Endothelial cell of hepatic sinusoid (primary cell): ENCODE measurements at regions not wholly inside any gene's neighbourhood (a gene's known extent, or its start where the extent isn't known, plus 50 kb on each side); places are given as distances from the start of the nearest gene placed in this dataset.
"Not testable (repeated sequence)": the region's sequence is repeated elsewhere in the genome, so short reads cannot be mapped to it uniquely, and the experiment has no call there.

Source experiments
- in situ Hi-C: cut with HindIII; loops from 2 replicates; pipeline ENCODE4 v1.10.0; 2017; ENCODE audit warnings: low sequenced_read_pairs

DNA sequence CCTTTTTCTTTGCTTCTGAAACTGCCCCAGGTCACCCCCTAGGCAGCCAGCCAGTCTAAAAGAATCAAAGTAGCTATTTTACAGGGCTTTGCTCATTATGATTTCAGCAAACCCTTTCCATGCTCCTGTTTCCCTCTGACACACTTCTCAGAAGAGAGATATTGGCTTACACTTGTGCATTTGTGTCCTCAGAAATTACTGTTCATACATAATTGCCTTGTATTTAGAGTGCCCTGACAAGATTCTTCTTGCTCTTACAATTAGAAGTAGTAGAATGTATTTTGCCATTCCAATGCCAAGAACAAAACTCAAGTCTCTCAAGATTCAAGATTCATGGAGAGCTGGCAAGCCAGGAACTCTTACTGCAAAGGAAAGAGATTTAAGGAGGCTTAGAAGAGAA lies 531.0 kb upstream of the ZFP42 start:
- in situ Hi-C loops = no loop called here

DNA sequence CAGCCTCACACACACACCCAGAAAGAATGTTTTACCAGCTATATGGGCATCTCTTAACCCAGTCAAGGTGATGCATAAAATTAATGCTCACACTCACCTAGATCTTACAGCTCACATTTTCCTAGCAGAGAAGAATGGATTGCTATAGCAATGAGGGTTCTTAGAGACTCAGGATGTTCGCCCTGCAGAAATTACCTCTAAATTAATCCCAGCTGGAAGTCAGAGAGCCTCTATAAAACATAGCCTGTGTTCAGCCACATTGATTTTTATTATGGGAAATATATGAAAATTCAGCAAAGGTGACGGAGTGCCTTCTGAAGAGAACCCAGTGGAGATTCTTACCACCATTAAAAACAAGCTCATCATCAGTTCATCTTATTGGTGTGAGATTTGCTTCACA lies 528.3 kb upstream of the ZFP42 start:
- in situ Hi-C loops = no loop called here

GRCh38 chr4:187469627-187470026 lies 525.9 kb upstream of the ZFP42 start:
- in situ Hi-C loops = loop anchor here (5.0 kb wide), 1 partner anchor 37 kb away; no protein-coding TSS in a partner anchor

GRCh38 chr4:187470061-187470460 lies 525.5 kb upstream of the ZFP42 start:
- in situ Hi-C loops = loop anchor here (5.0 kb wide), 1 partner anchor 38 kb away; no protein-coding TSS in a partner anchor

DNA sequence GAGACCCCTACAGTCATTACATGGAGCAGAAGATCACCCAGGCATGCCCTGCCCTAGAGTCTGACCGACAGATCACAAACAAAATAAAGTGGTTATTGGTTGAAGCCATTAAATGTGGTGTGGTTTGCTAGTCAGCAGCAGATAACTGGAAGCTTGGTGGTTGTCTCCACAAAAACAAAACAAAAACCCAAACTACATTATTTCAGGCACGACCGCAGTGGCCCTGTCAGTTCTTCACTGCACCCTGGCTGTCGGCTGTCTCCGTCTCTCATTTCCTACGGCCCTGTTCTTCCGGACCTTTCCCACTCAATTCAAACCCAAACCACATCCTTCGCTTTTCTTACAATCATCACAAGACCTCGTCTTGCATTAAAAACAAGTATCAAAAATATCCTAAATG lies 521.3 kb upstream of the ZFP42 start:
- in situ Hi-C loops = loop anchor here (5.0 kb wide), 1 partner anchor 42 kb away; no protein-coding TSS in a partner anchor

- in situ Hi-C loops = no loop called here
Measured at GRCh38 chr4:187475901-187476300, 519.7 kb upstream of the ZFP42 start.

DNA sequence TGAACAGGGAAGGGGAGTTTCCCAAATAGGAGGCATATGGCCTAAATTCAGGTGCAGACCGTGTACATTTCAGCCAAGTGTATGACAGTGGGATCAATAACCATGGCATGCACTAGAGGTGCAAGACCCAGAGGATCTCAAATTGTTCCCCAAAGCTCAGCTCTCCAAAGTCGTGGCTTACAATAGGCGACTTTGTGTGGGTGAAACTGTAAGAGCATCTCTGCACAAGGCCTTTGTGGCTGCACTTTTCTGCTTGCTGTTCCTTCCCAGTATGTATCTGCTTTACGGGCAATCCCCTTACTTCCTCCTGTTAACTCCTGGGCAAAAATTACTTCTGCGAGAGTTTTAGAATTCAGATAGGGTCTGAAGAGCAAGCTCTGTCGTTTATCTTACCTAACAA lies 518.3 kb upstream of the ZFP42 start:
- in situ Hi-C loops = no loop called here

- in situ Hi-C loops = no loop called here
Measured at GRCh38 chr4:187478292-187479140, 517.1 kb upstream of the ZFP42 start.

DNA sequence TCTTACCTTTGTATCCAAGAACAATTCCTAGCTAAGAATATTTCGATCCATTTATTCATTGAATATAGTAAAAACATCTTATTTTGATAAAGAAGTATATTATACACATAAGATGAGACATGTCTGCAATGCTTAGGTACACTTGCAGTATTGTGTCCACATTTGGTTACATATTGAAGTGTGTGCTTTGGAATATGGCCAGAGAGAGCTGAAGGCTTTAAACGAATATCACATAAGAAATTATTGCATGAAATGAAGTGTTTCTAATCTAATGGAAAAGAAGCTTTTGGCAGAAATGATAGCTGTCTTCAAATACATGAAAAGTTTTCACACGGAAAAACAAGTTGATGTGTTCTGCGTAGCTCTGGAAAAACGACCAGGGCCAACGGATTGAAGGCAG lies 516.1 kb upstream of the ZFP42 start:
- in situ Hi-C loops = no loop called here

GRCh38 chr4:187480146-187481145 lies 515.1 kb upstream of the ZFP42 start:
- in situ Hi-C loops = no loop called here

- in situ Hi-C loops = no loop called here
Measured at GRCh38 chr4:187484186-187484585, 511.4 kb upstream of the ZFP42 start.

DNA sequence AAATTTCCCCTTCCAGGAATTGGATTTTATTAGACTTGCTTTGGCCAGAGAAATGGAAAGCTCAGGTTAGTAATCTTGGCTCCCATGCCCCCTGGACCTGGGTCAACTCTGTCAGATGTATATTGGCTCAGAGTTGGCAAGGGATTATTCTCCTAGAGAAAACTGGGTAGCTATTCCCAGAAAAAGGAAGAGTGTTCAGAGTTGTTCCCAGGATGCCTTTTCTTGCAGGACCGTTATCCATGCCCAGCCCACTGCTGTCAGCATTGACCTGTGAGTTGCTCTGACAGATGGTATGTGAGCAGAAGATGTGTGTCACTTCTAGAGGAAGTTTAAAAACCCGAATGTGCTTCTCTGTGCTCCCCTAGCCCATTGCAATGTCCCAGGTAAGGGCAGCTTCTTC lies 509.9 kb upstream of the ZFP42 start:
- in situ Hi-C loops = no loop called here

- in situ Hi-C loops = no loop called here
Measured at GRCh38 chr4:187491286-187491685, 504.3 kb upstream of the ZFP42 start.

DNA sequence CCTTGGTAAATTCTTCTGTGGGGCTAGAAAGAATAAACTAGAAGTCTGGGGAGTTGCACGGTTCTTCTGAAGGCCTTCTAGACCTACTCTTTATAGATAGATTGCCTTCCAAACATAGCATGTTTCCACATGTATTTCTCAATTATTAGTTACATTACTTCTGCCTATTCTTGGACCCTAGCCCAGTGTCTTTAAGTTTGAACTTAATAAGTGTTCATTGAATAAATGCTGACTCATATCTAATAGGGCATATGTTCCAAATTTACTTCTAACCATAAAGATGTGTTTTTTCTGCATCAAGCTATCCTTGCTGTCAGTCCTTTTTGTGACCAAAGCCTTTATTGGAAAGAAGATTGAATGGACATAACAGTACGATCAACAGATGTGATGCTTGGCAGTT lies 503.6 kb upstream of the ZFP42 start:
- in situ Hi-C loops = no loop called here

- in situ Hi-C loops = no loop called here
Measured at GRCh38 chr4:187493661-187494060, 501.9 kb upstream of the ZFP42 start.

GRCh38 chr4:187499956-187500355 lies 495.6 kb upstream of the ZFP42 start:
- in situ Hi-C loops = no loop called here

DNA sequence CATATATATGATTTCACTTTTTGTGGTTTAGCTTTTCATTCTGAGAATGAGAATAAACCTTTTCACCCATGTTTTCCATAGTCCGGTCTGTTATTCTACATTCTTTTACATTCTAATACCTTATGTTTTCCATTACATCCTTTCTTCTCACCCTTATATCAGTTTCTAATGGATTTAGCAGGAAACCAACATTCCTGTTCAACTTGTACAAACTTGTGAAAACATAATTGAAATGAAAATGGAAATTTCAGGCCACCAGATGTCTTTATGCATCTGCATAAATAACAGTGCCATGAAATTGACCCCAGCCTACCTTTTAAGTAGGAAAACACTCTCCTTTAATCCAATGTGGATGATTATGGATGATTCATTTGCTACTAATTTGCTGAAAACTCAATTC lies 494.8 kb upstream of the ZFP42 start:
- in situ Hi-C loops = no loop called here

DNA sequence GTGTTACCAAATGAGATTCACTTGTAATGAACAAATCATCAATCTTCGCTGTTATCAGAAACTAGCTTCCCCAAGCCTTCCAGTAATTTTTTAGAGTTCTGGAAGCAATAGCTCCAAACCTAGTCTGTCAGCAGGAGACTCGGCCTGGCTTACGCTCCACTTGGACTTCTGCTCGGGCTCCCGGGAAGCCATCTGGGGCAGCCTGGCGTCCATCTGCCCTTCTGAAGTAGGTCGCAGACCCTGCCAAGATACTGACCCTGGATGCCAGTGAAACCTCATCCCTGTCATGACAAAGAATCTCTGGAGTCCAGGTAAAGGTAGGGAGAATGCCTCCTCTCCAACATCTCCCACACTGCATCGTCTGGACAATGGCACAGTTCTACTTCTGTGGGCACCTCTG lies 493.8 kb upstream of the ZFP42 start:
- in situ Hi-C loops = no loop called here

- in situ Hi-C loops = no loop called here
Measured at GRCh38 chr4:187504974-187505797, 490.4 kb upstream of the ZFP42 start.

- in situ Hi-C loops = not testable (repeated sequence)
Measured at GRCh38 chr4:187505798-187506141, 489.8 kb upstream of the ZFP42 start.

DNA sequence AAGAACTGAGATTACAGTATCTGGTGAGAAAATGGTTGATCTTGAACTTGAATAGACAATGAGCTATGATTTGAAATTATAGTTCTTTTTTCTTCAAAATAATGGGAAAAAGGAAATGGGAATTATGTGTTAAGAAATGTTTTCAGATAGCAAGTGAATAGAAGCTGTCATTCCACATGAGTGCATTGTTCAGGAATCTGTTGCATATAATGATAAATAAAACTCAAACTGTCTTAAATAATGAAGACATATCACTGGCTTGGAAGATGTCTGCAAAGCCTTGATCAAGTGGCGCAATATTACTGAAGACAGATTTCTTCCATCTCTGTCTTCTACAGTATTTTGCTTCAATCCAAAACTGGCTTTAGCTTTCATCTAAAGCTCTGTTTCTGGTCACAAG lies 479.3 kb upstream of the ZFP42 start:
- in situ Hi-C loops = no loop called here
